Endothelial cell of umbilical vein (primary cell): ENCODE measurements at regions not wholly inside any gene's neighbourhood (a gene's known extent, or its start where the extent isn't known, plus 50 kb on each side); places are given as distances from the start of the nearest gene placed in this dataset.

Experiments used
- CTCF ChIP-seq, 2 donors: IDR thresholded peaks; 1 replicate in 1 of 2; 2 replicates in 1 of 2; pipeline ENCODE4 v1.5.1; 2011; ENCODE audit warnings: low read length in 2 of 2, mild to moderate bottlenecking in 2 of 2, moderate library complexity in 2 of 2, control low read depth in 1 of 2, inconsistent platforms in 1 of 2, low read depth in 1 of 2; ENCODE audit not compliant: insufficient read depth in 1 of 2; ENCODE audit errors: extremely low read depth in 1 of 2
- GATA2 ChIP-seq: IDR thresholded peaks from 2 replicates; pipeline ENCODE4 v1.7.0; 2011; ENCODE audit warnings: low read depth, mild to moderate bottlenecking, moderate library complexity, mixed read lengths, low read length; ENCODE audit not compliant: insufficient read length, insufficient read depth
- POLR2A ChIP-seq: IDR thresholded peaks from 2 replicates; pipeline ENCODE4 v1.6.1; 2012; ENCODE audit warnings: low read depth, mild to moderate bottlenecking, control low read depth, low read length
- POLR2AphosphoS5 ChIP-seq: IDR thresholded peaks from 2 replicates; pipeline ENCODE4 v1.6.1; 2012; ENCODE audit warnings: low read depth, mild to moderate bottlenecking, control low read depth, low read length, moderate library complexity; ENCODE audit not compliant: insufficient read depth

DNA sequence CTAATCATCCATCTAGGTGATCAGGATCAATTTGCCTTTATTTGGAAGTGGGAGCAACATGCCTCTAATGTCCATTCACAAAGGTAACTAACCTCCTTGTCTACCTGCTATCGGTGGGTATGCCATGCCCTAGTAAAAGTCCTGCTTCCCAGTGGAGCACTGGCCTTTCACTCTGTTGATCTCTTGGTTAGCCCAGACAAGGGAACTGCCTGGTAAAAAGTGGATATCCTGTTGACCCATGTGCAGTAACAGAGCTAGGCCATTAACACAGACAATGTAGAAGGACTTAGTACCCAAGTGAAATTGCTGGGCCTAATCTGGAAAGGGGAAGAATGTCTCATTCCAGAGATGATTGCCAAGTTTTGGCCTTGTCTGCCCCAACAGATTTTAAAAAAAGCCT, 171.5 kb upstream of the CSNK1A1L start:
- TF ChIP-seq CTCF (IDR thresholded peaks at IDR 0.05; ENCODE audit: extremely low read depth in 1 of 2, insufficient read depth in 1 of 2, low read depth in 1 of 2, low read length in 2 of 2): no peak
- TF ChIP-seq POLR2AphosphoS5: no peak
- TF ChIP-seq POLR2A: no peak
- TF ChIP-seq GATA2: no peak
